HepG2 (cell line): ENCODE measurements at regions not wholly inside any gene's neighbourhood (a gene's known extent, or its start where the extent isn't known, plus 50 kb on each side); places are given as distances from the start of the nearest gene placed in this dataset.
A peak's percentile ranks its signal among the peaks of the same experiment; 100 is the strongest.

Experiments used
- ATAD3A ChIP-seq: sonication (generic); formaldehyde crosslinking; IDR thresholded peaks from 2 replicates; pipeline ENCODE4 v1.4.0; 2020; ENCODE audit warnings: missing genetic modification reagents
- CREB1 ChIP-seq, 2 experiments: fragments of 450-650 bp in 1 of 2; IDR thresholded peaks; 2 replicates each; pipeline ENCODE4 v1.6.1; 2016 to 2017; ENCODE audit warnings: control low read depth in 1 of 2, mild to moderate bottlenecking in 1 of 2, missing compliant biosample characterization in 1 of 2, missing genetic modification characterization in 1 of 2
- EED ChIP-seq: sonication (generic); formaldehyde crosslinking; IDR thresholded peaks from 2 replicates; pipeline ENCODE4 v1.5.0; 2020; ENCODE audit warnings: mild to moderate bottlenecking, missing genetic modification reagents
- FOXJ3 ChIP-seq: sonication (generic); formaldehyde crosslinking; IDR thresholded peaks from 2 replicates; pipeline ENCODE4 v1.4.0; 2020; ENCODE audit warnings: missing genetic modification reagents, mild to moderate bottlenecking, borderline replicate concordance
- FOXK1 ChIP-seq: sonication (generic); formaldehyde crosslinking; IDR thresholded peaks from 2 replicates; pipeline ENCODE4 v1.4.0; 2020; ENCODE audit warnings: low read depth, missing genetic modification reagents, borderline replicate concordance
- FOXP4 ChIP-seq: sonication (generic); formaldehyde crosslinking; IDR thresholded peaks from 2 replicates; pipeline ENCODE4 v1.4.0; 2020; ENCODE audit warnings: missing genetic modification reagents
- HNF1B ChIP-seq: sonication (generic); formaldehyde crosslinking; IDR thresholded peaks from 2 replicates; pipeline ENCODE4 v1.5.1; 2020; ENCODE audit warnings: mild to moderate bottlenecking, moderate library complexity, missing genetic modification reagents
- HOXA5 ChIP-seq: sonication (generic); formaldehyde crosslinking; IDR thresholded peaks from 2 replicates; pipeline ENCODE4 v1.4.0; 2020; ENCODE audit warnings: missing genetic modification reagents
- LRRFIP1 ChIP-seq: sonication (generic); formaldehyde crosslinking; conservative IDR thresholded peaks from 2 replicates; pipeline ENCODE4 v1.4.0; 2020; ENCODE audit warnings: missing genetic modification reagents
- PAWR ChIP-seq: sonication (generic); formaldehyde crosslinking; IDR thresholded peaks from 2 replicates; pipeline ENCODE4 v1.4.0; 2020; ENCODE audit warnings: missing genetic modification reagents, mild to moderate bottlenecking, borderline replicate concordance
- PAXIP1 ChIP-seq: sonication (generic); formaldehyde crosslinking; conservative IDR thresholded peaks from 2 replicates; pipeline ENCODE4 v1.4.0; 2020; ENCODE audit warnings: mild to moderate bottlenecking, missing genetic modification reagents, moderate library complexity
- PHF21A ChIP-seq: sonication (generic); formaldehyde crosslinking; IDR thresholded peaks from 2 replicates; pipeline ENCODE4 v1.5.0; 2020; ENCODE audit warnings: mild to moderate bottlenecking, missing genetic modification reagents
- SALL1 ChIP-seq: sonication (generic); formaldehyde crosslinking; IDR thresholded peaks from 2 replicates; pipeline ENCODE4 v1.8.0; 2022; ENCODE audit warnings: mild to moderate bottlenecking, missing genetic modification reagents
- SOX6 ChIP-seq, 2 experiments: fragments of 450-650 bp in 1 of 2; sonication (generic) in 1 of 2; formaldehyde crosslinking in 1 of 2; IDR thresholded peaks; 2 replicates each; pipeline versions ENCODE4 v1.4.0 to v1.6.1; 2017 to 2020; ENCODE audit warnings: antibody characterized with exemption in 1 of 2, mild to moderate bottlenecking in 1 of 2, missing genetic modification reagents in 1 of 2
- ZBTB7A ChIP-seq: sonication (generic); formaldehyde crosslinking; IDR thresholded peaks from 2 replicates; pipeline ENCODE4 v1.8.0; 2022; ENCODE audit warnings: mild to moderate bottlenecking, missing genetic modification reagents
- ZMYM2 ChIP-seq: sonication (generic); formaldehyde crosslinking; IDR thresholded peaks from 2 replicates; pipeline ENCODE4 v1.8.0; 2022; ENCODE audit warnings: mild to moderate bottlenecking, missing genetic modification reagents
- ZNF326 ChIP-seq: sonication (generic); formaldehyde crosslinking; IDR thresholded peaks from 2 replicates; pipeline ENCODE4 v1.4.0; 2020; ENCODE audit warnings: missing genetic modification reagents, borderline replicate concordance
- ZNF589 ChIP-seq: sonication (generic); formaldehyde crosslinking; conservative IDR thresholded peaks from 2 replicates; pipeline ENCODE4 v1.8.0; 2022; ENCODE audit warnings: mild to moderate bottlenecking, moderate library complexity, missing genetic modification reagents
- ZNF644 ChIP-seq: IDR thresholded peaks from 2 replicates; pipeline ENCODE4 v1.6.1; 2016; ENCODE audit warnings: low read depth
- ZNF678 ChIP-seq: sonication (generic); formaldehyde crosslinking; IDR thresholded peaks from 2 replicates; pipeline ENCODE4 v1.4.0; 2020; ENCODE audit warnings: mild to moderate bottlenecking, missing genetic modification reagents
- ZNF83 ChIP-seq: sonication (generic); formaldehyde crosslinking; IDR thresholded peaks from 2 replicates; pipeline ENCODE4 v1.4.0; 2020; ENCODE audit warnings: missing genetic modification reagents, mild to moderate bottlenecking, borderline replicate concordance
- ZSCAN25 ChIP-seq: sonication (generic); formaldehyde crosslinking; IDR thresholded peaks from 2 replicates; pipeline ENCODE4 v1.8.0; 2022; ENCODE audit warnings: mild to moderate bottlenecking, missing genetic modification reagents

GRCh38 chr2:67037655-67038054 is 359.5 kb upstream of the ETAA1 start (continued):
- TF ChIP-seq ATAD3A (CRISPR knock-in tag): no peak
- peak; percentile 49; the same call in 1 of the 2 replicates for TF ChIP-seq FOXP4 (CRISPR knock-in tag)
- TF ChIP-seq FOXK1 (CRISPR knock-in tag): no peak
- peak; percentile 63 for TF ChIP-seq PAXIP1 (CRISPR knock-in tag)
- no peak for TF ChIP-seq ZBTB7A (CRISPR knock-in tag)
- 0 out of 2 replicates have a peak, but pooled peaks have one; percentile 31 for TF ChIP-seq HOXA5 (CRISPR knock-in tag)
- no peak for TF ChIP-seq ZMYM2 (CRISPR knock-in tag)
- TF ChIP-seq EED: no peak
- no peak for TF ChIP-seq ZNF589 (CRISPR knock-in tag)
- TF ChIP-seq ZNF83 (CRISPR knock-in tag): no peak
- no peak for TF ChIP-seq ZSCAN25 (CRISPR knock-in tag)
- TF ChIP-seq CREB1 (IDR thresholded peaks at IDR 0.05): no peak
- peak; percentile 58 for TF ChIP-seq CREB1 (CRISPR knock-in tag; IDR thresholded peaks at IDR 0.05)
- peak; percentile 69; the same call in 1 of the 2 replicates for TF ChIP-seq FOXJ3 (CRISPR knock-in tag)
- TF ChIP-seq SOX6 (IDR thresholded peaks at IDR 0.05): no peak
- peak; percentile 82; the same call in 1 of the 2 replicates for TF ChIP-seq SOX6 (CRISPR knock-in tag; IDR thresholded peaks at IDR 0.05)
- TF ChIP-seq ZNF326 (CRISPR knock-in tag): no peak
- peak; percentile 54 for TF ChIP-seq SALL1 (CRISPR knock-in tag)
- no peak for TF ChIP-seq ZNF678
- TF ChIP-seq PHF21A (CRISPR knock-in tag): peak; percentile 30; the same call in 1 of the 2 replicates
- TF ChIP-seq ZNF644: peak; percentile 22; the same call in 1 of the 2 replicates
- peak; percentile 78 for TF ChIP-seq HNF1B
- TF ChIP-seq LRRFIP1 (CRISPR knock-in tag): no peak
- TF ChIP-seq PAWR (CRISPR knock-in tag): no peak
